H1 (cell line): ENCODE measurements at regions not wholly inside any gene's neighbourhood (a gene's known extent, or its start where the extent isn't known, plus 50 kb on each side); places are given as distances from the start of the nearest gene placed in this dataset.

Experiments
- CBX5 ChIP-seq: fragments of 300-800, 300-1000 bp; sonication (generic); IDR thresholded peaks from 2 replicates; pipeline ENCODE4 v1.7.1; 2016; ENCODE audit warnings: antibody characterized with exemption, low read length, low read depth
- CHD1 ChIP-seq: IDR thresholded peaks from 2 replicates; pipeline ENCODE4 v1.6.1; 2012; ENCODE audit warnings: low read depth, low read length, improper control_type of control experiment
- JUND ChIP-seq: IDR thresholded peaks from 2 replicates; pipeline ENCODE4 v1.6.1; 2011; ENCODE audit warnings: mild to moderate bottlenecking, improper control_type of control experiment, low read length
- KDM4A ChIP-seq: IDR thresholded peaks from one replicate; pipeline ENCODE4 v1.7.1; 2012; ENCODE audit warnings: low read depth, mild to moderate bottlenecking, moderate library complexity, low read length, inconsistent platforms; ENCODE audit not compliant: severe bottlenecking
- SUZ12 ChIP-seq: fragments of 200-600 bp; sonication (generic); IDR thresholded peaks from 2 replicates; pipeline ENCODE4 v1.6.1; 2012; ENCODE audit warnings: mild to moderate bottlenecking, inconsistent platforms, low read length, moderate library complexity, mixed read lengths
- TBP ChIP-seq: IDR thresholded peaks from 2 replicates; pipeline ENCODE4 v1.6.1; 2011; ENCODE audit warnings: low read depth, low read length, improper control_type of control experiment

GRCh38 chr13:32866921-32867320 is 149.3 kb upstream of the KL start (continued):
- TF ChIP-seq JUND (no peak), CBX5 (no peak), CHD1 (no peak), TBP (no peak), SUZ12 (no peak), KDM4A (no peak)
